Right lobe of liver (tissue), 6 donors: ENCODE measurements at regions not wholly inside any gene's neighbourhood (a gene's known extent, or its start where the extent isn't known, plus 50 kb on each side); places are given as distances from the start of the nearest gene placed in this dataset.

ENCODE experiments used
- ATAC-seq, 4 donors: fragments of 200-7000 bp; cut with Tn5 transposase; one replicate each; pipeline ENCODE4 v1.9.1; 2020; ENCODE audit warnings: mild to moderate bottlenecking in 4 of 4, moderate library complexity in 4 of 4
- DNase-seq, 3 donors: peaks; one replicate each; pipeline ENCODE4 v3.0.0-alpha.2; 2020
- H3K27ac ChIP-seq, 3 donors: fragments of 200-600 bp; one replicate each; pipeline ENCODE4 v1.8.0; 2022
- H3K27me3 ChIP-seq, 2 donors: fragments of 200-600 bp; one replicate each; pipeline ENCODE4 v1.8.0; 2022
- H3K36me3 ChIP-seq, 4 donors: fragments of 200-600 bp; sonication (generic) in 1 of 4; one replicate each; pipeline versions ENCODE4 v1.5.1 to v1.8.0; 2017 to 2022; ENCODE audit warnings: control low read depth in 1 of 4
- H3K4me1 ChIP-seq, 4 donors: fragments of 200-600 bp; sonication (generic) in 1 of 4; one replicate each; pipeline versions ENCODE4 v1.5.1 to v1.8.0; 2017 to 2022; ENCODE audit warnings: control low read depth in 1 of 4
- H3K4me3 ChIP-seq, 3 donors: fragments of 200-600 bp; one replicate each; pipeline ENCODE4 v1.8.0; 2022
- H3K9me3 ChIP-seq, 4 donors: fragments of 200-600 bp; sonication (generic) in 1 of 4; one replicate each; pipeline versions ENCODE4 v1.5.1 to v1.8.0; 2017 to 2022; ENCODE audit warnings: control low read depth in 1 of 4
- CTCF ChIP-seq, 4 donors: fragments of 200-600 bp in 3 of 4; fragments of 450-650 bp in 1 of 4; IDR thresholded peaks; one replicate each; pipeline versions ENCODE4 v1.5.1 to v1.8.0; 2016 to 2022; ENCODE audit warnings: antibody characterized with exemption in 4 of 4, mild to moderate bottlenecking in 2 of 4
- POLR2A ChIP-seq: fragments of 450-650 bp; IDR thresholded peaks from one replicate; pipeline ENCODE4 v1.6.1; 2017; ENCODE audit warnings: antibody characterized with exemption, mild to moderate bottlenecking
- WGBS: methylation state at CpG from one replicate; pipeline ENCODE4 v1.1.6; 2018; ENCODE audit warnings: low coverage, low lambda C conversion rate; ENCODE audit not compliant: insufficient coverage; ENCODE audit errors: missing lambda C conversion rate; 5-methylcytosine and 5-hydroxymethylcytosine counted together
- intact Hi-C, 2 donors: fragments of 100-400 bp; cut with DNase I; formaldehyde crosslinking; loops; one replicate each; pipeline versions ENCODE4 v1.11.2 to v1.14.1; 2022
- donor health status: DM: no; HTN: yes; CAD: no.
- donor health status: DM: no; HTN: no; CAD: no.
- donor health status: DM: no; HTN: no; CAD: no.
- donor health status: DM: no; HTN: yes; CAD: no.
- donor health status: DM: no; HTN: yes; CAD: no.

- DNase-seq = no peak
- no peak for ATAC-seq
- intact Hi-C loops = no loop called here
- H3K4me3 ChIP-seq = no peak overlapping the region
- H3K27me3 ChIP-seq = no peaks in the 10 kb centered on the region
- H3K9me3 ChIP-seq = no peaks in the 10 kb centered on the region
- WGBS = 57% methylated on average over 2 of the region's 2 CpGs
- no peak overlapping the region for H3K27ac ChIP-seq
- TF ChIP-seq CTCF (IDR thresholded peaks at IDR 0.05) (no peak), POLR2A (no peak)
- no peaks in the 10 kb centered on the region for H3K36me3 ChIP-seq
- H3K4me1 ChIP-seq = no peaks in the 10 kb centered on the region
Observed at GRCh38 chr4:57318703-57319102, 208.5 kb upstream of the IGFBP7 start.

- no peak for ATAC-seq
Observed at GRCh38 chr4:57314636-57315035, 204.5 kb upstream of the IGFBP7 start.

GRCh38 chr4:57312296-57312695 is 202.1 kb upstream of the IGFBP7 start:
- no peak for DNase-seq
- 17% methylated on average over 1 of the region's 1 CpG for WGBS

More at GRCh38 chr4:57314636-57315035, 204.5 kb upstream of the IGFBP7 start:
- no peaks in the 10 kb centered on the region for H3K9me3 ChIP-seq
- intact Hi-C loops = no loop called here
- TF ChIP-seq CTCF (IDR thresholded peaks at IDR 0.05) (no peak), POLR2A (no peak)
- 73% methylated on average over 3 of the region's 5 CpGs for WGBS
- no peaks in the 10 kb centered on the region for H3K27me3 ChIP-seq
- no peak overlapping the region for H3K4me3 ChIP-seq
- DNase-seq = no peak
- no peak overlapping the region for H3K27ac ChIP-seq
- no peaks in the 10 kb centered on the region for H3K4me1 ChIP-seq
- H3K36me3 ChIP-seq = no peaks in the 10 kb centered on the region

GRCh38 chr4:57309658-57310057 is 199.5 kb upstream of the IGFBP7 start:
- ATAC-seq = no peak
- intact Hi-C loops = no loop called here
- WGBS = 33% methylated on average over 1 of the region's 1 CpG

More at GRCh38 chr4:57312296-57312695, 202.1 kb upstream of the IGFBP7 start:
- H3K4me3 ChIP-seq = no peak overlapping the region
- ATAC-seq = no peak
- no peaks in the 10 kb centered on the region for H3K36me3 ChIP-seq
- no peak overlapping the region for H3K27ac ChIP-seq
- H3K9me3 ChIP-seq = no peaks in the 10 kb centered on the region
- intact Hi-C loops = no loop called here
- no peak for TF ChIP-seq POLR2A
- no peak for TF ChIP-seq CTCF (IDR thresholded peaks at IDR 0.05)
- H3K4me1 ChIP-seq = no peaks in the 10 kb centered on the region
- H3K27me3 ChIP-seq = no peaks in the 10 kb centered on the region

GRCh38 chr4:57308301-57308700 is 198.1 kb upstream of the IGFBP7 start:
- TF ChIP-seq POLR2A (no peak), CTCF (IDR thresholded peaks at IDR 0.05) (no peak)
- no peak overlapping the region for H3K4me3 ChIP-seq
- no peak for DNase-seq
- H3K9me3 ChIP-seq = no peaks in the 10 kb centered on the region
- 49% methylated on average over 2 of the region's 2 CpGs for WGBS
- no peak overlapping the region for H3K27ac ChIP-seq
- H3K36me3 ChIP-seq = no peaks in the 10 kb centered on the region
- no peak for ATAC-seq
- H3K27me3 ChIP-seq = no peaks in the 10 kb centered on the region
- intact Hi-C loops = no loop called here
- no peaks in the 10 kb centered on the region for H3K4me1 ChIP-seq

More at GRCh38 chr4:57309658-57310057, 199.5 kb upstream of the IGFBP7 start:
- H3K4me1 ChIP-seq = no peaks in the 10 kb centered on the region
- H3K27me3 ChIP-seq = no peaks in the 10 kb centered on the region
- H3K9me3 ChIP-seq = no peaks in the 10 kb centered on the region
- no peak overlapping the region for H3K27ac ChIP-seq
- no peak for TF ChIP-seq POLR2A
- H3K4me3 ChIP-seq = no peak overlapping the region
- H3K36me3 ChIP-seq = no peaks in the 10 kb centered on the region
- DNase-seq = no peak
